HG02759 (cell line): ENCODE measurements at regions not wholly inside any gene's neighbourhood (a gene's known extent, or its start where the extent isn't known, plus 50 kb on each side); places are given as distances from the start of the nearest gene placed in this dataset.

Experiments
- ATAC-seq: cut with Tn5 transposase; IDR thresholded peaks from one replicate; pipeline ENCODE4 v1.9.1; 2021; ENCODE audit warnings: mild to moderate bottlenecking, moderate library complexity; ENCODE audit not compliant: unreplicated experiment

DNA sequence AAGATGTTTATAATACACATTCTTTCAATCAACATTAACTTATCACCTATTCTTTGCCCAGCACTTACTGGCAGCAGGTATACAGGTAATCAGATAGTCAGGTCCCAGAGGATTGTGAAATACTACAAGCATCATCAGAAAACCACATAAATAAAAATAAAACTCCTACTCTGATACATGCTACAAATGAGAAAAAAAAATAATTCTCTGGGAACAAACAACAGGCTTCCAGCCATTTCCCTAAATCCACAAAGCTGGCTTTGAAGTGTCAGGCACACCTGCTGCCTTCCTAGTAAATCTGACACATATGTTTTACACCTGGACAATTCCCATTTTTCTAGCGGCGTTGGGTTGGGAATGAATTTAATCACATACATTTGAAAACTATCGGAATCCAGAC lies 384.5 kb upstream of the CDH4 start:
- no peak for ATAC-seq

DNA sequence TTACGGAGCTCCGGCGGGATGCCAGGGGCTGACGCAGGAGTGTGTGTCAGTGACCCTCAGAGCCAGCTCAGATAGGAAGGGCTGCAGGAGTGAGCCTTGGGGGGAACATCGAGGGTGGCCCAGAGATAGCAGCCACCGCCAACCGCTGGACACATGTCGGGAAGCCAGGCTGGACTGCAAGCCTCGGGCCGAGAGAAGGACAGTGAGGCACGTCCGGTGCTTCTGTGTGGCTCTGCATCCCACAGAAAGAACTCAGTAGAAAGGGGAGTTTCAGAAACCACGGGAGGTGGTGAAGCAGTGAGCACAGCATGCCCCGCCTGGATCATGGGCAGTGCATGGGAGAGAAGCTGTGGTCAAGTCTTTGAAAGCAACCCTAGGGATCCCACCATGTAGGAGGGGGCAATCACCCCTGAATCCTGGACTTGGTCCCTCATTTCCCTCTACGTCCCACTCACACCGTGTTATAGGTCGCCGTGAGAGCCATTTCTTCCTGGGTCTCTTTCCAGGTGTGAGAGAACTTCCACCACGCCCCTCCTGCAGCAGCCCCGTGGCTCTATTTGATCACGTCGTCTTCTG lies 383.7 kb upstream of the CDH4 start:
- ATAC-seq = no peak

DNA sequence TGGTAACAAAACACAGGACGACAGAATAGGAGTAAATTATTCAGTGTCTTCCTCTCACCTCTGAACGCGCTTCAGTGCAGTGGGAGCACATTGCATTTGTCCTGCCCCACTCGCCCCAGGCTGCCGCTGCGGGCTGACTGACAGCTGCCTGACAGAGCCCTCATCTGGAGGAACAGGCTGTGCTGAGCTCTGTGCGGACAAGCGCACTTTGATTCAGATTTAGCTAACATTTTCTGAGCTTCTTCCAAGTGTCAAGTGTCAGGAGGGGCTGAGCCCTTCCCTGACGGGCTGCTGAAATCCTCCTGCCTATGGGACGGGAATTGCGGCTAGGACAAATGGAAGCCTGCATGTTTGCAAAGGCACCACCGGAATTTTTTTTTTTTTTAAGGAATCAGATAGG lies 383.0 kb upstream of the CDH4 start:
- ATAC-seq = no peak

DNA sequence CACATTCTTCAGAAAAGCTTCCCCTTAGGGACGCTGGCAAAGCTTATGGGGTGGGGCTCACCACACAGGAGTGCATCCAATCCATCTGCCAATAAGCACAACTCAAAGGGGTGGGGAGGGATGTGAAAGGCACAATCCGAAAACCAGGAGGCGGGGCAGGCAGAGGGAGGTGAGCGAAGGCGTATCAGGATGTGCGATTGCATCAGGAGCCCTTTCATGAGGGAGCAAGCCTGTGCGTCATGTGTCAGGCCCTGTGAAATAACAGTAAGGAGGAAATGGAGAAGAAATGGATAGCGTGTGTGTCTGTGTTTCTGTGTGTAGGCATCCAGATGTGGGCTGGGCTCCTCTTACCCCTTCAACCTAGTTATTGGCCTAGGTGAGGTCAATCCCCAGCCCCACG lies 382.4 kb upstream of the CDH4 start:
- no peak for ATAC-seq

DNA sequence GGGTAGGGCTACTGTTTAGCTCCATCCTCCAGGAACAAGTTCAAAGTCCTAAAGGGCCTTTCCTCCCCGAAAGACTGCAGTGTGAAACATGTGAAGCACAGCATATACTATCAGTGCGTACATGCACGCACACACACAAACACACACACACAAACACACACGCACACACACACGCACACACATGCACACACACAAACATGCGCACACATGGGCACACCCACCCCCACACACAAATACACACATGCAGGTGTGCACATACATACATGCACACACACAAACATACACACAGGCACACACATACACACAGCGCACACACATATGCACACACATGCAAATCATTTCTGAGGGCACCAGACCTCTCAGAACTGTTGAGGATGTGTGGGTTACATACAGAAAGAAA lies 382.0 kb upstream of the CDH4 start:
- no peak for ATAC-seq

DNA sequence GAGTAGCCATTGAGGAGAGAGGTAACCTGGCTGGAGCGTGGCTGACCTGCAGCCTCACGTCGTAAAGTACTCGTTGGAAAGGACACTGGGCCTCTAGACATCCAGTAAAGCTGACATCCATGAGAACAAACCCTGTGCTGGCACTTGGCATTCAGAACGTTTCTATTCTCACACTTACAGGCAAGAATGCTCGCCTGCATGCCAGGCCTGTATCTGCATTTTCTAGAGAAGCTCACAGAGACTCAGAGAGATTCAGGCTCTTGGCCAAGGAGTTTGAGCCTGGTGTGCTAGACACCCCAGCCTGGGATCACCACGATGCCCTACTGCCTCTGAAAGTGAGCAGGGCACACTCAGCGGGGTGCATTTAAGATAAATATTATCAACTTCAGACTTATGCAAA lies 379.8 kb upstream of the CDH4 start:
- ATAC-seq = no peak

DNA sequence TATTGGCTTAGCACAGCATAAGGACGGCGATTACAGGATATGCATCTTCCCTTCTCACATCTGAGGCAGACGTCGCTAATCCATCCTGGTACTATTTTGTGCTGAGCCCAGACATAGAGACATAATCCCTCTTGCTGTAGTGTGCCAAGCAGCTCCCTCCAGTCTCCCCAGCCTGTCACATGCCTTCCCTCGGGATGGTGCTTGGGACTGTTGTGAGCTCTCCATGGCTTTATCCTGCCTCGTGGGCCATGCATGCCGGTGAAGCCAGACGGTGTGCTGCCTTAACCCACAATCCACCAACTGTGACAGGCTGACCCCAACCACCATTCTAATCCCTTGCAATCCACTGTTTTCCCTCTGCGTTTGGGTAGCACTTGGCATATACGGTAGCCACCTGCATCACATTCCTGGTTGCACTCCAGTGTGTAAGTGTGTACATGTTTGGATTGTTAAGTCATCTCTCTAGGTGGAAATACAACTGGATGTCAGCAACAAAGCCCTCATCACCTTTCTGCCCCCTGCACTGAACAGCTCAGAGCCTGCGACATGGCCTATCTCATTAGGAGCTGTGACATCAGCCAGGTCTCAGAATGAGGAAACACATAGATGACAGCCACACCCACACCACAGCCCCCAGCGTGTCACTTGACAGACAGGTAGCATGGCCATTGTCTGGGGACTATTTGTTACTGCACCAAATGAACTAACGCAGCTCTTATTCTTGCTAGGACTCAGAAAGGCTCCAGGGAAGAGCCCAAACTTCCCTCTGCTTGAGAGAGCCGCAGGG lies 374.8 kb upstream of the CDH4 start:
- ATAC-seq = no peak

DNA sequence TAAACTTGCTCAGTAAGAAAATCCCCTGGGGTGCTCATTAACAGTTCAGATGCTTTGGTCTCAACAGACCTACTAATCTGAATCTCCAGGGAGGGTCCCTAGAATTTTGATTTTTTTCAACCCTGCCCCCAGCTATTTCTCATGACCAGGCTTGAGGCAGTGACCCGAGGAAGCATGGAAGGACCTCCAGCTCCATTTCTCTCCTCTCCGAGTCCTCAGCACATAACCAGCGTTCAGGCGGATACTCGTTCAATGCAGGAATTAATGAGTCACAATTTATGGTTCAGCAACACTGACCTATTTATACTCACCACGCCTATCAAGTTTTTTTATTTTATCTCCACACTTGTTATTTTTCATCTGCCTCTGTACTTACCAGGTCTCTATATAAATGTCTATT lies 369.2 kb upstream of the CDH4 start:
- no peak for ATAC-seq

DNA sequence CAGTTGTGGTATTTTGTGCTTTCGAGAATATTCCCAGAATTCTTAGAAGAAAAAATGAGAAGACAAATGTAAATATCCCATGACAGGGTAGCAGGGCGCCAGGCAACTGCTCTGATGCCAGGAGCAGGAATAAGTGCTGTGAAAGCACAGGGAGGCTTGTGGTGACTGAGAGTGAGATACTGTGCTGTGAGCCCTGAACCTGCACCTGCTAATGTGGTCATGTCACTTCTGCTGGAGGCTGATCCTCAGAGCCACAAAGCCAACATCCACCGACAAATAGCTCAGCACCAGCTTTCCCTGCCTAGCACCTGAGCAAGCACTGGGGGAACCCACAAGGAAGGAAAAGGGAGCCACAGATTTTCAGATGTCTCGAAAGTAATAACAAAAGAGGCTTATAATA lies 368.6 kb upstream of the CDH4 start:
- no peak for ATAC-seq

DNA sequence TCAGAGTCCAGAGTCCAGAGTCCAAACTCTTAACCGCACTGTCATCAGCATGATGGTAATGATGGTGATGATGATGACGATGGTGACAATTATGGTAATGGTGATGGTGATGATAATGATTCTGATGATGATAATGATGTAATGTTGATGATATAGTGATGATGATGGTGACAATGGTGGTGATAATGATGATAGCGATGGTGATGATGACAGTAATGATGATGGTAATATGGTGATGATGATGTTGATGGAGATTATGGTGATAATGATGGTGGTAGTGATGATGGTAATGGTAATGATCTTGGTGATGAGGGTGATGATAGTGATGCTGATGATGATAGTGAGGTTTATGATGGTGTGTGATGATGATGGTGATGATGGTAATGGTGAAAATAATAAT lies 367.8 kb upstream of the CDH4 start:
- no peak for ATAC-seq

DNA sequence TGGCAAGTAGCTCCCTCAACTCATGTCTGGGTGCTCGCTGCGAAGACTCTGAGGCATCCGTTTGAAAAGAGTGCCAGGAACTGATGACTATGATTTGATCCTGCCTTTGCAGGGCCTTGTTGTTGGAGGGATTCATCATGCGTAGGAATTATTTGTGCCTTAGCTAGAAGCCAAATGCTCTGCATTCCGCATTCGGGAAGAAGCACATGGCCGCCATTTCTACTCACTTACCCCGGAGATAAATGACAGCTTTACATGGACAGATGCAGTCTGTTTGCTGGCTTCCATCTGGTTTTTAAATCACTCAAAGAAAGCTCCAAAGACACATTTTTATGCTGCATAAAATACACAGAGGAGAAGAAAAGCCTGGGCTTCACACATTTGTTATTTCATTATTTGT lies 363.3 kb upstream of the CDH4 start:
- no peak for ATAC-seq

DNA sequence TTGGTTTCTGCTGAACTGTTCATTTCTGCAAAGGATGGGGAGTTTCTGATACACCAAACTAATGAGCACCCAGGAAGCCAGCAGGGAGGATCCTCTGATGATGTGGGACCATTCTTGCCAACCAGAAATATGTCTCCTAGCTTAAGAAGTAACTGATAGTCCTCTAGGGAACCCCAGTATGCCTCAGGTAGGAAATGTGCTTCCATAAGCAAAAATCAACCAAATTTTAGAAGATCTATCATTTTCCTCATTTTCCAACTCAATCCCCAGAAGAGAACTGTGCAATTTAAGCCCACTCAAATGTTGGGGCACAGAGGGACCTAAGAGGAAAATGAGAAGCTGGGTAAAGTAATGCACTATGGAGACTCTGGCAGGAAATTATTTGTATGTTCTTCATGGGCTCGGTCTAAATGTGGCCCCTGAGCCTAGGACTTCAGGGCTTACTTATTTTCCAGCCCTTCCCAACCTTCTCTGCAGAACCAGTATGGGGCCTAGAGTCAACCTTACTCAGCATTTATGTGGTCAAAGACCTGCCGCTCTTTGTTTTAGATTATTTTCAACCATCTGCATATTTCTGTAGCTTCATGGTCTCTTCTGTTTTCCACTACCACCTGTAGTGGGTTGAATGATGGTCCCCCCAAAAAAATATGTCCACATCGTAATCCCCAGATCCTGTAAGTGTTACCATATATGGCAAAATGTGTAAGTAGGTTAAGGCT lies 359.8 kb upstream of the CDH4 start:
- ATAC-seq = no peak

DNA sequence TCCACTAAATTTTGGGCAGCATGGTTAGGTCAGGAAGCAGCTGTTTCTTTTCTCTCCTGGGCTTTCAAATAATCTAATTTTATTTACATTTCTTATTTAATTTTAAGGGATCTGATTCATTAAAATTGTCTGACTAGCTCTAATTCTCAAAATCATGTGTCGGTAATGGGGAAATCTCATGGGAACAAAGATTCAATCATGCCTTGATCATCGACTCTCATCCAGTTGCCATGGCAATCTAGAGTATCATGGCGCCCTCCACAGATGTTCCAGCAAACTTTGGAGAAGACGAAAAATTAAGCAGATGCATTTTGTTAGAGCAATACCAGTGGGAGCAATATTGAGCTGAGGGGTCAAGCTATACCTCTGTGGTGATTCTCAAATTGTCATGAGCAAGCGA lies 358.0 kb upstream of the CDH4 start:
- no peak for ATAC-seq

DNA sequence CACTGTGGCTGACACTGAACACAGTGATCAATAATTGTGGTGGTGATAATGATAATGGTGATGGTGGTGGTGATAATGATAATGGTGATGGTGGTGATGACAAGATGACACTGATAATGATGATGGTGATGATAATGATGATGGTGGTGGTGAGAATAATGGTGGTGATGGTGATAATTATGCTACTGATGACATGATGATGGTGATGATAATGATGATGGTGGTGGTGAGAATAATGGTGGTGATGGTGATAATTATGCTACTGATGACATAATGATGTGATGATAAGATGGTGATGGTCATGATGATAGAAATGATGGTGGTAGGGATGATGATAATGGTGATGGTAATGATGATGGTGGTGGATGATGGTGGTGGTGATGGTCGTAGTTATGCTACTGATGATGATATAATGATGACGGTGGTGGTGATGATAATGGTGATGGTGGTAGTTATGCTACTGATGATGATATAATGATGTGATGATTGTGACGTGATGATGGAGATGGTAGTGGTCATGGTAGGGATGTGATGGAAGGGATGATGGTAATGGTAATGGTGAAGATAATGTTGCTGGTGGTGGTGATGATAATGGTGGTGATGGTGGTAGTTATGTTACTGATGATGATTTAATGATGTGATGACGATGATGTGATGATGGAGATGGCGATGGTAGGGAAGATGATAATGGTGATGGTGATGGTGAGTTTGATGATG lies 356.5 kb upstream of the CDH4 start:
- ATAC-seq = no peak

DNA sequence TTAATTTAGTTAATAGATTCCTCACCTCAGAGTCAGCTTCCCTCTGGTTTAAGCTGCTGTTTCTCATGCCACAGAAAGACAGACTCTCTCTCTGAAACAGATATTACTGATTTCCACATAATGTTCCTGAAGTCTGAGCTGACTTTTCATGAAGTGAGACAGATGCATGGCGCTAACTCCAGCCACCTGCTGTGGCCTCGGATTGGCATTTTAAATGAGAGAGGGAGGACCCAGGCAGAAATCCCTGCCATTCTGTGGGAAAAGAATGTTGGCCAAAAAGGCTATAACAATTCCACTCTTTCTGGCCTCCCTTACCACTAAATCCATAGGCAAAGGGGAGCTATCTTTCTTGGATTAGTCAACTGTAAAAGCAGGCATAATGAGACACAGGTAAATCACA lies 354.1 kb upstream of the CDH4 start:
- ATAC-seq = no peak

DNA sequence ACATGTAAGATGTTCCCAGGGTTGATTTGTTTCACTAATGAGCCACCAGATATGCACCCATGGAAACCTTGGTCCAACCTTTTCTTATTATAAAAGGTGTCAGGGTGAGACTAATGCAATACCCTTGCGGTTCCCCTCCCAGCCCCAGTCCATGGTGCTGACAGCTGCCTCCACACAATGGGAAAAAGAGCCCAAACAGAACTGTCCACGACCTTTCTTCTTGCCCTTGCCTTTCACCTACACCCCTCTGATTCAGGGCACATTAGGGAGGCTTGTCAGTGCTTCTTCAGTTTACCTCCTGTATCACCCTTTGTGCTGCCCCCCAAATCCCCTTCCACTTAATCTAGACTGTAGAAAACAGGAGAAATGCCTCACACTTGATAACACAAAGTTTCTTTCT lies 352.7 kb upstream of the CDH4 start:
- no peak for ATAC-seq

DNA sequence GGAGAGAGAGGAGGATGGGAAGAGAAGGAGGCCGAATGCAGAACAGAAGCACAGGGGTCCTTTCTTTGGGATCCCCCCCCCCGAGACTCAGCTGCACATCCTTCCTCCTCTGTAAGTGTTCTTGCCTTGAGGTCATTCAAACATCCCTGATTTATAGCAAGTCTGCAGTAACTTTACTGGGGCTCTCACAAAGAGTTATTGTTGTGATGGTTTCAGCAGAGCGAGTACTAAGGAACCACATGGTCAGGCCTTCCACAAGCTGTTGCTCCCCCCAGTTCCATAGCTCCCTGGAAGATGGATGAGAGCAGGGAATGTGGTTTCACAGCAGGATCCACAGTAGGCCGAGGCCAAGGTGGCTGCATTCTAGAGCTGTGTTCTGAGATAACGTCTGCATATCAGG lies 351.4 kb upstream of the CDH4 start:
- no peak for ATAC-seq

DNA sequence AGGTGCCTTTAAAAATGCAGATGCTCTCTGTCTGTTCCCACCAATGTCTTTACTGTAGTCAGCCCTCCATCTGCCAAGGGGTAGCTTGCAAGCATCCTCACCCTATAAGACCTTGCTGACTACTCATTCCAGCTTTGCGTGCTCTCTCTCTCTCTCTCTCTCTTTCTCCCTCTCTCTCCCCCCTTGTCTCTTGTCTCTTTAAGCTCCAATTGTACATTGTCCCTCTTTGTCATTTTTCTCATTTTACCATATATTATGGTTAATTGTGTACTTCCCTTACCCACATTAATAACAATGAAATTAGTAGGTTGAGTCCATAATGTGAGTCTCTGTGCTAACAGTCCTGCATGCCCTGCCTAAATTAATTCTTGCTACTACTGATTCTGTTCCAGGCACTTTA lies 350.2 kb upstream of the CDH4 start:
- ATAC-seq = no peak

DNA sequence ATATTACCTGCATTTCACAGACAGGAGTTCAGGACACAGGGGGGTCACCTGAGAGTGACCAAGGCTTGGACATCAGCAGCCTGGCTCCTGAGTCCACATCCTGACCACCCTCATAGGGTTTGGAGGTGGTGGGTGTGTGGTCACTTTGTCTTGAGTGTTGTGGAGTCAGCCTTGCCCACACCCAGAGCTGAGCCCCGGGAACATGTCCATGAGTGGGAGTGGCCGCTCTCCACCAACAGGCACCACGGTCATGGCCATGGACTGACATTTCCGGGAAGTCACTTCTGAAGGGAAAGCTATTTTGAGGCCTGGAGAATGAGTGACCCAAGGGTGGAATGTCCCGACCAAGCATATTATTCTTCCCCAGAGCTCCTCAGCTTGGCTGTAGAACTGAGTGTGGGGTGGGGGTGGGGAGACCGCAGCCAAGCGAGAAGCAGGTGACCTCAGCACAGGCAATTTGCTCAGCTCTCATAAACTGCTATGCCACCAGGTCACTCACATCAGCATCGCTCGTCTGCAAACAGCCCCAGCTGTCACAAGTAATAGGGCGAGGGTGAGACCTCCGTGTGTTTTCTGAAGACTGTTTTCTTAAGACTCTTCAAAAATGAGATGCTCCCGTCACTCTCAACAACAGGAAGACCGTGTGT lies 348.6 kb upstream of the CDH4 start:
- no peak for ATAC-seq

DNA sequence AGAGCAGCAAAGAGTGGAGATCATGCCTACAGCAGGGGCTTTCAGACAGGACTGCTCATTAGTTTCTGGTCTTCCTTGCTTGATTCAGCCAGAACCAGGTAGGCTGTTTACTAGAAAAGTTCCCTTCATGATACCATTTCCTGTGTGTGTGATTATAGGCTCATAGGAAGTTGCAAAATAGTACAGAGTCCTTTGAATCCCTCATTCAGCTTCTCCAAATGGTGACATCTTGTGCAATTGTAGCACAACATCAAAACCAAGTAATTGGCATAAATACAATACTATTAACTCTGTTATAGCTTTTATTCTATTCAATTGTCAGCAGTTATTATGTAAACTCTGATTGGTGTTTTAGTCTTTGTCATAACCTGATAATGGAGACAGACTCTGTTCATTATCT lies 347.3 kb upstream of the CDH4 start:
- no peak for ATAC-seq

DNA sequence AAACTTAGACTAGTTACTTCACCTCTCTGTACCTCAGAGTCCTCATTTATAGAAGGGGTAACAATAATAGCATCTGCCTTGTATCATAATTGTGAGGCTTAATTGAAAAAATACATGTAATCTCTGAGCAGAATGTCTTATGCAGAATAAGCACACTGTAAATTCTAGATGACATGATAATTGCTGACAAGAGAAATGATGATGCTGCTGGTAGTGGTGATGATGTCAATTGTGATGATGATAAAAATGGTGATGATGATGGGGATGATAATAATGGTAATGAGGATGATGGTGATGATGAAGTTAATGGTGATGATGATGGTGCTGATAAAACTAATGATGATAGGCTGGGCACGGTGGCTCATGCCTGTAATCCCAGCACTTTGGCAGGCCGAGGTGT lies 346.1 kb upstream of the CDH4 start:
- no peak for ATAC-seq
